SK-MEL-5 (cell line): ENCODE measurements at regions not wholly inside any gene's neighbourhood (a gene's known extent, or its start where the extent isn't known, plus 50 kb on each side); places are given as distances from the start of the nearest gene placed in this dataset.
"Not testable (repeated sequence)": the region's sequence is repeated elsewhere in the genome, so short reads cannot be mapped to it uniquely, and the experiment has no call there.

ENCODE experiments used
- DNase-seq: peaks from one replicate; pipeline ENCODE4 v3.0.0-alpha.2; 2016; ENCODE audit warnings: low read depth, low spot score
- in situ Hi-C: cut with HindIII; loops from 2 replicates; pipeline ENCODE4 v1.10.0; 2016; ENCODE audit warnings: low sequenced_read_pairs, high pct_unique_total_duplicates, low pct_unique_long_range_greater_than_20kb

DNA sequence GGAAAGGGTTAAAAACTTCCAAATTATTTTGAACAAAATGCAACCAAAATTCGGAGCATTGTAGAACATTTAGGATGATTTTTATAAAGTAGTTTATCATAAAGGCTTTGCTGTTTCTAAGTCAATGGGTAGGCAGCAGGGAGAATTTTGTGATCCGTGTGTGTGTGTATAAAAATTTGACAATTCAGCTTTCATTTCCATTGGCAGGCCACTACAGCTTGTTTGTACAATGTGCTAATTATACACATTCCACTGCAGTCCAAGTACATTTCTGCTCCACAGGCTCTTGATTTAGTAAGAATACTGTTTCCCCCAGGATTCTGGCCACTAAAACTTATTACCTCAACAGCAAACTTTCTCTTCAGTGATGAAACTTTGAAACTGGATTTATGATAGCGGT, 71.8 kb upstream of the LTBP1 start:
- no peak for DNase-seq
- in situ Hi-C loops, result no loop called here

DNA sequence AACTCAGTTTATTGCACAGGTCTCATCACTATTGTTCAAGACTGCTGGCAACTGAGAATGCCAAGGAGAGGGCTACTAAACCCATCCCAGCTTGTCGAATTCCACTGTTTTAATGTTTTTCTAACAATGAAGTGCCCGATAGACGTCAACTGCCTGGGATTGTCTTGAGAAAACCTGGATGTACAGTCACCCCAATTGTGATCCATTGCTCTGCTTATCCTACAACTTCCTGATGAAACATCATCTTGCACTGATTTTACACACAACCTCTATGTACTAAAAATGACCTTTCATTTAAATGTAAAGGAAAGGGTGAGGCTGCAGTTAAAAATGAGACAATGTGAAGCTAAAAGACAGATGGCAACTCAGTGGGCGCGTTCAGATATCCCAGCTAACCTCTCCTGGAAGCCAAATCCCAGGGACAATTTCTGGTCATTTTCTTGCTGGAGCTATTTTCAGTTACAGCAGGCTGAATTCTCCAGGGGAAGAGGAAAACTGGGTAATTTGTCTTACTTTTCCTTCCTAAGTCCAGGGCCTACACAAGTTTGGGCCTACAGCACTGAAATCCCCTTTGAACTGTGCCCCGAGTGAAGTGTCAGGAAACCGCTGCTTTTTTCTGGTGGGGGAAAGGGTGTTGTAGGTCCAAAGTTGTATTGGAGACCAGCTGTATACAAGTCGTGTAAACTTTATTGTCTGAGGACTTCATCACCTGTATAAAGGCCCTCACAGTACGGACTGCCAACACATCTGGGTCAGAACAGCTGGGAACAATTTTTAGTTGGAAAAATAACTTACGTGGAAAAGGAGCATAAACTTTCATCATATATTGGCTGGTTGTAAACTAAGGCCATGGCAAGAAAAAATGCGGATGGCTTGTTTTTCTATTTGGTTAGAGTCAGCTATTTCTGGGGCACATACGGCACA, 68.9 kb upstream of the LTBP1 start:
- DNase-seq, result no peak
- in situ Hi-C loops, result no loop called here

DNA sequence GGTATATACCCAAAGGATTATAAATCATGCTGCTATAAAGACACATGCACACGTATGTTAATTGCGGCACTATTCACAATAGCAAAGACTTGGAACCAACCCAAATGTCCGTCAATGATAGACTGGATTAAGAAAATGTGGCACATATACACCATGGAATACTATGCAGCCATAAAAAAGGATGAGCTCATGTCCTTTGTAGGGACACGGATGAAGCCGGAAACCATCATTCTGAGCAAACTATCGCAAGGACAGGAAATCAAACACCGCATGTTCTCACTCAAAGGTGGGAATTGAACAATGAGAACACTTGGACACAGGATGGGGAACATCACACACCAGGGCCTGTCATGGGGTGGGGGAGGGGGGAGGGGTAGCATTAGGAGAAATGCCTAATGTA, 66.8 kb upstream of the LTBP1 start:
- in situ Hi-C loops, DNase-seq: not testable (repeated sequence)

DNA sequence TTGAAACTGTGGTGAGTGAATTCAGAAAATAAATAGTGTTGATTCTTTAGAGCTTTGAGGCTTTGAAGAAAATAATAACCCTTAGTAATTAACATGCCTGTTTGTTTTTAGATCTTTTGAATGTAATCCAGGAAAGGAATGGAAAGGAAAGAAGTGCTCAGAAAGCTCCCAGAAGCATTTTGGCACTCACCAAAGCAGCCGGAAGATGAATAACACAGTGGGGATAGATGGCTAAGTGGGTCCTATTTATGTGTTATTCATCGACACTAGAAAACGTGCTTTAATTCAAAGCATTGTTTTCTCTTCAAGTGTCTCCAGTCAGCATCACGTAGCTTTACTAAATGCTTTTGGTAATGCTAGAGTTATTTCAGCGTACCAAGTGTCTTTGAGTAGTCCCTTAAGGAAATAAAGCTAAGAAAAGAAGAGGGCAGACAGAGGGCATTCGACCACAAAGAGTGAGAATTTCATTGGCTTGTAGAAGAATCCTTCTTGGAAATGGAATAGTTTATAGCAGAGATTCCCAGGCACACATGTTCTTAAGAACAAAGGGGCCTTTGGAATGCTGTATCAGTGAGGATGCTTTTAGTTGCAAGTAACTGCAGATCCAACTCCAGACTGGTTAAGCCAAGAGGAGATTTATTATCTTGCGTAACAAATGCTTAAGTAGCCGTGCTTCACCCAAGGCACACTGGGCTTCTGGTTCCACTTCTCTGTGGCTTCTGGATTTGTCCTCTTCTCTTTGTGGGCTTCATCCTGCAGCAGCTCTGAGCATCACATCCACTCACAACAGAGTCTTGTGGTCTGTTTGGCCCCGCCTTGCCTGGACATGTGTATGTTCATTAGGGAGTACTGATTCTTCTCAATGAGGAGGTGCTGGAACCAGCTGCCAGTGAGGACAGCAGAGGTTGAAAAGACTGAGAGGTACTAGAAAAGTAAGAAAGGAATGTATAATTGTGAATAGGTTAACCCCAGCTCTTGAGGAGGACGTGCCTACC, 63.6 kb upstream of the LTBP1 start:
- in situ Hi-C loops, result no loop called here
- peak; percentile 26 for DNase-seq

DNA sequence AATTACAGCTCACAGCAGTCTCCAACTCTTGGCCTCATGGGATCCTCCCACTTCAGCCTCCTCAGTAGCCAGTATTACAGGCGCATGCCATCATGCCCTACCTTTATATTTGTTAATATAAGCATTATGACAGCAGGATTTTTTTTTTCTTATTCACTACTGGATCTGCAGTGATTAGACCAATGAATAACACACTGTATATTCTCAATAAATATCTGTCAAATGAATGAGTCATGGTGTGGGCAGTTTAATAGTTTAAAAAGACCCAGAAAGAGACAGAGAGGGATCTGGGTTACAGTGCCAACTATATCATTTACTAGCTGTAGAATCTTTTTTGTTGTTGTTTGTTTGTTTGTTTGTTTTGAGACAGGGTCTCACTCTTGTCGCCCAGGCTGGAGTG, 62.4 kb upstream of the LTBP1 start:
- in situ Hi-C loops, result no loop called here
- no peak for DNase-seq

DNA sequence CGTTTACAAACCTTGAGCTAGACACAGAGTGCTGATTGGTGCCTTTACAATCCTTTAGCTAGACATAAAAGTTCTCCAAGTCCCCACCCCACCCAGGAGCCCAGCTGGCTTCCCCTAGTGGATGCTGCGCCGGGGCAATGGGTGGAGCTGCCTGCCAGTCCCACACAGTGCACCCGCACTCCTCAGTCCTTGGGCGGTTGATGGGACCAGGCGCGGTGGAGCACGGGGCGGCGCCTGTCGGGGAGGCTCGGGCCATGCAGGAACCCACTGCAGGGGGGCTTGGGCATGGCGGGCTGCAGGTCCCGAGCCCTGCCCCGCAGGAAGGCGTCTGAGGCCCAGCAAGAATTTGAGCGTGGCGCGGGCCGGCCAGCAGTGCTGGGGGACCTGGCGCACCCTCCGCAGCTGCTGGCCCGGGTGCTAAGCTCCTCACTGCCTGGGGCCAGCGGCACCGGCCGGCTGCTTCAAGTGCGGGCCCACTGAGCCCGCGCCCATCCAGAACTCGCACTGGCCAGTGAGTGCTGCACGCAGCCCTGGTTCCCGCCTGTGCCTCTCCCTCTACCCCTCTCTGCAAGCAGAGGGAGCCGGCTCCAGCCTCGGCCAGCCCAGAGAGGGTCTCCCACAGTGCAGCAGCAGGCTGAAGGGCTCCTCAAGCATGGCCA, 60.2 kb upstream of the LTBP1 start:
- in situ Hi-C loops, DNase-seq: not testable (repeated sequence)

DNA sequence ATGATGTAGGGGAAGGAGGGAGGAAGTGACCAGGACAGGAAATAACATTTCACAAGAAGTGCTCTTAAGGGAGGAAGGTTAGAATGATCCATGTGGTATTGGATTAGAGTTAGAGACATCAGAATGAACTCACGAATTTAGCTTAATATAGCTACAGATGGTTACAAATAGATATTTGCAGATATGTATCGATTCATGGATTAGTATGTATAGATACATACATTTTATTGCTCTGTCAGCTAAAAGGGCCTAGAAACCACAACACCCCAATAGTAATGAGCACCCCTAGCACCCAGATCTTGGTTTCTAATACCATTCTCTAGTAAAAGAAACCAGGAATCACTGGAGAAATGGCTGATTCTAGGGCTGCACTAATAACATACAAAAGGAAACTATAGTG, 59.6 kb upstream of the LTBP1 start:
- DNase-seq, result no peak
- in situ Hi-C loops, result no loop called here

DNA sequence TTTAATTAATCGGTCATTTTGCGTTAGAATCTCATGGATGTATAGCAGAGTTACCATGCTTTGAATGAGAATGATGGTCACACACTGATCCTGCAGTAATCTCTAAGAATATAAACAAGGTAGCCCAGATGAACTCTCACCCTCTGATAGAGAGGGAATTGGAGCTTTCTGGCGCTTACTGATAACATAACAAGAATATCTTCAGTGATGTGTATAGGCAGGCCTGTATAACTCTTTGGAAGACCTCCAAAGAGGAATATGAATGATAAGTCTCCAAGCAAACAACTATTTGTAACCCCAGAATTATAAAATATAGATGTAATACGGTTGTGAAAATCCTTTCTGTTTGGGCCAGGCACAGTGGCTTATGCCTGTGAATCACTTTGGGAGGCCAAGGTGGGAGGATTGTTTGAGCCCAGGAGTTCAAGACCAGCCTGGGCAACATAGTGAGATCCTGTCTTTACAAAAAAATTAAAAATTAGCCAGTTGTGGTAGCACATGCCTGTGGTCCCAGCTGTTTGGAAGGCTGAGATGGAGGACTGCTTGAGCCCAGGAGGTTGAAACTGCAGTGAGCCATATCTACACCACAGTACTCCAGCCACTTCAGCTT, 52.5 kb upstream of the LTBP1 start:
- no peak for DNase-seq
- in situ Hi-C loops, result no loop called here

DNA sequence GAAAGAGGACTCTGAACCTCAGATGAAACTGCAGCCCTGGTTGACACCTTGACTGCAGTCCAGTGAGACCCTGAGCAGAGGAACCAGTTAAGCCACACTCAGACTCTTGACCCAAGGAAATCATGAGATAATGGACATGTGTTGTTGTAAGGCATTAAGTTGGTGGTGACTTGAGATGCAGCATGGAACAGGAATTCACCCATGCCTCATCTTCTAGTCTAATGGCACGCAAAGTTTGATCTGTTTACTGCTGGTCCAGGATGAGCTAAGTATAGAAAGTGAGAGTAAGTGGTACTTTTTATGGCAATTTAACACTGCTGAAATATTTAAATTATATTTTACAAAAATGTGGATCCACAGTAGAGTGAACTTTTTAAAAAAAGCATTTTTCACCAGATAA, 51.3 kb upstream of the LTBP1 start:
- no peak for DNase-seq
- in situ Hi-C loops, result no loop called here
